Testis (tissue), 2 donors: ENCODE measurements at regions not wholly inside any gene's neighbourhood (a gene's known extent, or its start where the extent isn't known, plus 50 kb on each side); places are given as distances from the start of the nearest gene placed in this dataset.

Experiments
- DNase-seq: peaks from one replicate; pipeline ENCODE4 v3.0.0-alpha.2; 2019
- H3K27ac ChIP-seq, 2 donors: fragments of 200-600 bp; sonication (generic); one replicate each; pipeline ENCODE4 v1.5.1; 2019
- H3K27me3 ChIP-seq: fragments of 200-600 bp; sonication (generic); one replicate; pipeline ENCODE4 v1.5.1; 2019
- H3K36me3 ChIP-seq: fragments of 200-600 bp; sonication (generic); one replicate; pipeline ENCODE4 v1.5.1; 2017; ENCODE audit warnings: low read depth; ENCODE audit errors: missing control alignments
- H3K4me1 ChIP-seq: fragments of 200-600 bp; sonication (generic); one replicate; pipeline ENCODE4 v1.5.1; 2019
- H3K4me3 ChIP-seq, 2 donors: fragments of 200-600 bp; sonication (generic); one replicate each; pipeline ENCODE4 v1.5.1; 2017 to 2019
- H3K9me3 ChIP-seq: fragments of 200-600 bp; sonication (generic); one replicate; pipeline ENCODE4 v1.5.1; 2017
- POLR2A ChIP-seq: fragments of 450-650 bp; IDR thresholded peaks from one replicate; pipeline ENCODE4 v1.6.1; 2017; ENCODE audit warnings: antibody characterized with exemption, mild to moderate bottlenecking, moderate library complexity
- WGBS, 2 donors: methylation state at CpG; one replicate each; pipeline ENCODE4 v1.1.5; 2018; 5-methylcytosine and 5-hydroxymethylcytosine counted together
- intact Hi-C: fragments of 100-400 bp; cut with DNase I; formaldehyde crosslinking; loops from one replicate; pipeline ENCODE4 v1.15.1; 2023; ENCODE audit warnings: low total_unique reads
- TF ChIP-seq, protein P1 (sequence below), 3 experiments: fragments of 450-650 bp in 2 of 3; fragments of 200-600 bp in 1 of 3; sonication (generic) in 1 of 3; IDR thresholded peaks; one replicate each; pipeline ENCODE4 v1.5.1; 2016 to 2019; ENCODE audit warnings: antibody characterized with exemption in 3 of 3, mild to moderate bottlenecking in 2 of 3, moderate library complexity in 1 of 3

DNA sequence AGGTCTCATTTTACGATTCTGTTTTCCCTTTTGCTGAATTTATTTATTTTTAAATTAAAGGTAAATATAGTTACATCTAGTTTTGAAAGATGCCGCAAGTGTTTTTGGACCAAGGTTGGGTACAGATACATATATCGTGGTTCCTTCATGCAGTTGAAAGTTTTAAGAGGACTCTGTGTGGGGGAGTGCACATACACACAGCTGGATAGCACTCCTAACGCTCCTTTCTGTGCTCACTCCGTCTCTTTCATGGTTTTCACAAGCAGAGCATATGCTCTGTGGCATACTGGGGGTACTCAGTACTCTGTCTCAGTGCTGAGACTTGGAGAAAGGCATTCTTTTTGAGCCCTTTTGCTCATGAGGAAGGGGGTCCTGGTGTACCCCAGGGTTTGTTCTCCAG is 307.5 kb downstream of the DOCK8 start:
- TF ChIP-seq, protein P1, sequence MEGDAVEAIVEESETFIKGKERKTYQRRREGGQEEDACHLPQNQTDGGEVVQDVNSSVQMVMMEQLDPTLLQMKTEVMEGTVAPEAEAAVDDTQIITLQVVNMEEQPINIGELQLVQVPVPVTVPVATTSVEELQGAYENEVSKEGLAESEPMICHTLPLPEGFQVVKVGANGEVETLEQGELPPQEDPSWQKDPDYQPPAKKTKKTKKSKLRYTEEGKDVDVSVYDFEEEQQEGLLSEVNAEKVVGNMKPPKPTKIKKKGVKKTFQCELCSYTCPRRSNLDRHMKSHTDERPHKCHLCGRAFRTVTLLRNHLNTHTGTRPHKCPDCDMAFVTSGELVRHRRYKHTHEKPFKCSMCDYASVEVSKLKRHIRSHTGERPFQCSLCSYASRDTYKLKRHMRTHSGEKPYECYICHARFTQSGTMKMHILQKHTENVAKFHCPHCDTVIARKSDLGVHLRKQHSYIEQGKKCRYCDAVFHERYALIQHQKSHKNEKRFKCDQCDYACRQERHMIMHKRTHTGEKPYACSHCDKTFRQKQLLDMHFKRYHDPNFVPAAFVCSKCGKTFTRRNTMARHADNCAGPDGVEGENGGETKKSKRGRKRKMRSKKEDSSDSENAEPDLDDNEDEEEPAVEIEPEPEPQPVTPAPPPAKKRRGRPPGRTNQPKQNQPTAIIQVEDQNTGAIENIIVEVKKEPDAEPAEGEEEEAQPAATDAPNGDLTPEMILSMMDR (IDR thresholded peaks at IDR 0.05): no peak
- no peak for TF ChIP-seq POLR2A
- Histone ChIP-seq H3K27ac (no peak overlapping the region), H3K9me3 (no peaks in the 10 kb centered on the region), H3K36me3 (no peaks in the 10 kb centered on the region), H3K4me3 (no peak overlapping the region), H3K27me3 (no peaks in the 10 kb centered on the region), H3K4me1 (no peaks in the 10 kb centered on the region)
- DNase-seq: no peak
- intact Hi-C loops: no loop called here
- 82 to 83% methylated on average over 5 of the region's 5 CpGs for WGBS, 2 donors

DNA sequence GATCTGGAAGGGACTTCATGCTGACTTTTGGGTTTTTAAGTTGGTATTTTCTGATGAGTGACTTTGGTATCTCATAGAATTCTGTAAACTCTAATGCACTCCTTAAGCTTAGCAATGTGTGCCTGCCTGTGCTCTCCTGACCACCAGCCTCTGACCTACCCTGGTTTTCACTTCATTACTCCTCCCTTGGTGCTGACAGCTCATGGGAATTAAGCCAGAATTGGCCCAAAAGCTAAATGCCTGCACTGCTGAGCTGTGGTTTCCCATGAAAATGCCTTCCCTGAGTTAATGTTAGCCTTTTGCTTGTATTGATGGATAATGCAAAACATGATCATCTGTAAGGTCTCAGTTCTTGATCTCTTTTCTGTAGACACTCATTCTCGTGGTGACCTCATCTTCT is 308.0 kb downstream of the DOCK8 start:
- no peak for DNase-seq

DNA sequence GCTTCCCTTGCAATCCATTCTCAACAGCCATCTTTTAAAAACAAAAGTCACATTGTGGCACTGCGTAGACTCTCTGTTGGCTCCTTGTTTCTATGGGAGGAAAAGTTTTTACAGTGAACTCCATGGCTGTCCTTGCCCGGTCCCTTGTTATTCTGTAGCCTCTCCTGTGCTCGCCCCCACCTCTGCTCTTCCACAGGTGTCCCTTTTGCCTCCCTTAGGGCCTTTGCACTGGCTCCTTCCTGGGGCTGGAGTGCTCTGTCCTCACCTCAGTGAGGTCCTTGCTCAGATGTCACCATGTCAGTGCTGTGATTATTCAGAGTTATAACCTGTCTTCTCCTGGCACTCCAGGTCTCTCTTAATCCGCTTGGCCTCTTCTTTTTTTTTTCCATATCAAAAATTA is 308.8 kb downstream of the DOCK8 start:
- TF ChIP-seq, protein P1 (IDR thresholded peaks at IDR 0.05): no peak
- no peak for TF ChIP-seq POLR2A
- Histone ChIP-seq H3K36me3 (no peaks in the 10 kb centered on the region), H3K4me1 (no peaks in the 10 kb centered on the region), H3K27ac (no peak overlapping the region), H3K27me3 (no peaks in the 10 kb centered on the region), H3K4me3 (no peak overlapping the region), H3K9me3 (no peaks in the 10 kb centered on the region)
- intact Hi-C loops: no loop called here
- no peak for DNase-seq
- WGBS, 2 donors: 93 to 94% methylated on average over 4 of the region's 4 CpGs

More for the DNA sequence above, 308.0 kb downstream of the DOCK8 start:
- WGBS, 2 donors: 98 to 100% methylated on average over 1 of the region's 1 CpG
- Histone ChIP-seq H3K36me3 (no peaks in the 10 kb centered on the region), H3K4me1 (no peaks in the 10 kb centered on the region), H3K9me3 (no peaks in the 10 kb centered on the region), H3K27me3 (no peaks in the 10 kb centered on the region), H3K4me3 (no peak overlapping the region), H3K27ac (no peak overlapping the region)
- TF ChIP-seq, protein P1 (IDR thresholded peaks at IDR 0.05): no peak
- no peak for TF ChIP-seq POLR2A
- intact Hi-C loops: no loop called here

- no peaks in the 10 kb centered on the region for H3K27me3 ChIP-seq
- intact Hi-C loops: no loop called here
- no peak overlapping the region for H3K4me3 ChIP-seq
- TF ChIP-seq, protein P1 (IDR thresholded peaks at IDR 0.05): no peak
- TF ChIP-seq POLR2A: no peak
- 58 to 75% methylated on average over 2 of the region's 2 CpGs for WGBS, 2 donors
- no peaks in the 10 kb centered on the region for H3K9me3 ChIP-seq
- H3K4me1 ChIP-seq: no peaks in the 10 kb centered on the region
- H3K36me3 ChIP-seq: no peaks in the 10 kb centered on the region
- DNase-seq: no peak
- H3K27ac ChIP-seq: no peak overlapping the region
Observed at GRCh38 chr9:524008-524407, 309.3 kb downstream of the DOCK8 start.

- DNase-seq: no peak
- no peaks in the 10 kb centered on the region for H3K9me3 ChIP-seq
- 89 to 92% methylated on average over 11 of the region's 11 CpGs for WGBS, 2 donors
- no peak overlapping the region for H3K4me3 ChIP-seq
- no peaks in the 10 kb centered on the region for H3K27me3 ChIP-seq
- TF ChIP-seq, protein P1 (IDR thresholded peaks at IDR 0.05): no peak
- no peak for TF ChIP-seq POLR2A
- intact Hi-C loops: no loop called here
- no peaks in the 10 kb centered on the region for H3K4me1 ChIP-seq
- no peaks in the 10 kb centered on the region for H3K36me3 ChIP-seq
- no peak overlapping the region for H3K27ac ChIP-seq
Observed at GRCh38 chr9:526904-527591, 312.4 kb downstream of the DOCK8 start.
